GM18520 (cell line): ENCODE measurements at regions not wholly inside any gene's neighbourhood (a gene's known extent, or its start where the extent isn't known, plus 50 kb on each side); places are given as distances from the start of the nearest gene placed in this dataset.

Source experiments
- ATAC-seq: cut with Tn5 transposase; IDR thresholded peaks from one replicate; pipeline ENCODE4 v1.9.1; 2021; ENCODE audit not compliant: unreplicated experiment

DNA sequence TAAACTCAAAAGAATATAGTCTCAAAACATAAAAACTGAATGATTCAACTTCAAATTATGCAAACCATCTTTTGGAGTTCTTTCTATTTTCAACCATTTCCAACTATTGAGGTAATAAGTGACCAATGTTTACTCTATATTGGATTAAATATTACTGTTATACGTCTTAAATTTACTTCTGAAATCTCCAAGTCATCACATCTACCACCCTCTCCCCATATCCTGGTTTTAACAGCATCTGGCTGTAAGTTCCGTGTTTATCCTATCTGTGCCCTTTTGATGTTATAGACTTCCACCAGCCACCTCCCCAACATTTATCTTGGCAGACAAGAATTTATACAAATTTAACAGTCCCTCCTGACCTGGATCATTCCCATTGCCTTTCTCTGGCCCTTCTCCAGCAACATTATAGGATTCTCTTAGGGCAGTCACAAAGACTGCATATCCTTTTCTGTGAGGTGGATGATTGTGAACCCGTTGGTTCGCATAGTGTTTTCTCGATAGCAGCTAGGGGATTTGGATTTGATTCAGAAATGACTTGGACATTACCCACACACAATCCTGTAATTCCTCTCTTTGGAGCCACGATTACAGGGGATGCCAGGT is 313.4 kb upstream of the FMN2 start:
- no peak for ATAC-seq

DNA sequence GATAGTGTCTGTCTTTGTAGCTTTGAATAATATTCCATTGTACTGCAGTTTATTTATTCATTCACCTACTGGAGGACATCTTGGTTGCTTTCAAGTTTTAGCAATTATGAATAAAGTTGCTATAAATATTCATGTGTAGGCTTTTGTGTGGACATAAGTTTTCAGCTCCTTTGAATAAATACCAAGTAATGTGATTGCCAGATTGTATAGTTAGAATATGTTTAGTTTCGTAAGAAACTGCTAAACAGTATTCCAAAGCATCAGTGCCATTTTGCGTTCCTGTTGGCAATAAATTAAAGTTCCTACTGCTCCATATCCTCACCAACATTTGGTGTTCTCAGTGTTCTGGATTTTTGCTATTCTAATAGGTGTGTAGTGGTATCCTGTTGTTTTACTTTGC is 311.7 kb upstream of the FMN2 start:
- no peak for ATAC-seq

GRCh38 chr1:239784896-239785295 is 306.8 kb upstream of the FMN2 start:
- ATAC-seq: no peak

DNA sequence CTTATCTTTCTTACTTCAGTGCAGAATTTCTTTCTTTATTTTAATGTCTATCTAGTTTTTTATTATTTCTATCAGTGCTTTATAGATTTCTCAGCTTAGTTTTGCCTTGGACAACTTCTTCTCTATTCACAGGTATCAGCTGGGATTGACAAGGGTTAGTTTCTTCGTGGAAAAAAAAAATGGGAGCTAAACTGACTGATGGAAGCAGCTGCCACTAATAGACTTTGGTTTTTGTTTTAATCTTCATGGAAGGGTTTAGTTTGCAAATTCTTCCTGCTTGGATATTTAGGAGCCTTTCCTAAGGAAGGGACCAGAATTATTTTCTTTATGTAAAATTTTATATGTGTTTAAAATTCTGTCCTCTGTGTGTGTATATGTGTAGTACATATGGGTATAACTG is 306.1 kb upstream of the FMN2 start:
- ATAC-seq: no peak

GRCh38 chr1:239786464-239786863 is 305.2 kb upstream of the FMN2 start:
- ATAC-seq: no peak

DNA sequence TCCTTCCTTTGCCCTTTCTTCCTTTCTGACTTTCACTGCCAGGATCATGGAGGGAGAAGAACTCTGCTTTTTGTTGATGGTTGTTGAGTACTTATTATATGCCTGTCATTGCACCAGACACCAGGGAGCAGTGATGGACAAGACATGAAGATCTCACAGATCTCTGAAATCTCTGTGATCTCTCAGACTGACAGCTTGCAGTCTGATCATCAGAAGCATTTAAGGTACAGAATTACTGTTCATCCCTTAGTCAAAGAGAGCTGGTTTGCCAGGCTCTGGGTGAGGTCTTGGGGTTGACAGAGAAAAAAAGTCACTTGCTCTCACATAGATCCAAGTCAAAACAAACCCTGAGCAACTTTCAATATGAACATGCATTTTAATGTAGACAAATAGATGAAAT is 299.5 kb upstream of the FMN2 start:
- ATAC-seq: no peak

DNA sequence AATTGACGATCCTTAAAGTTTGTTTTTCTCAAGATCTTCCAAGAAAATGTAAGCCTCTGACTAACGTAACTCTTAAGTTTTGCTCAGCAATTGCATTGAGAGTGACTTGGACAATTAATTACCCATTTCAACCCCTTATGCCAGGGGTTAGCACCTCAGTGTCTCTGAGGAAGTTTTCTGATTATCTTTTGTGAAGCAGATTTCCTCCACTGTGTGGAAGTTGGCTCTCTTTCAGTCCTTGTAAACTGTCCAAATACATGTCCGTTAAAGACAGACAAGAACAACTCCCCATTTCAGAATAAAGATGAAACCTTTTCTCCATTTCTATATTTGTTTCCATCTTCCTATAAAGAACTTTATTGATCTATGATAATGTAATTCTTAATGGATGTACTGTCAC is 296.4 kb upstream of the FMN2 start:
- no peak for ATAC-seq

DNA sequence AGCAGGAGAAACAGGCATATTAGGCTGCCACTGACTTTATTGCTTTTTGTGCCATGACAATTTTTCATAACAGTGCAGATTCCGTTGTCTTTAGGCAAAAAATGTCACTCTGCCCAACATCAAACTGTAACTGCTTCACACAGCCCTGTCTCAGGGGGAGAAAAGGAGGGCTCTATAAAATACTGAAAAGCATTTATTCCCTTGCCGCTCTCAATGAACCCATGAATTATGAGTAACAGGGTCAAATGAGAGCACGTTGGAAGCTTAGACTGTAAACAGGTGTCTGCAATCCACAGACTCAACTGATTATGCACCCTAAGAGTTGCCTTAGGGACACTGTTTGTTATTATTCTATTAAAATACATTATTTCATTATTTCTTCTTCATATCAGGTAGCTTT is 292.1 kb upstream of the FMN2 start:
- ATAC-seq: no peak

GRCh38 chr1:239800861-239801260 is 290.8 kb upstream of the FMN2 start:
- no peak for ATAC-seq

GRCh38 chr1:239802275-239802674 is 289.4 kb upstream of the FMN2 start:
- no peak for ATAC-seq

- ATAC-seq: no peak
Observed at GRCh38 chr1:239803781-239804180, 287.9 kb upstream of the FMN2 start.

DNA sequence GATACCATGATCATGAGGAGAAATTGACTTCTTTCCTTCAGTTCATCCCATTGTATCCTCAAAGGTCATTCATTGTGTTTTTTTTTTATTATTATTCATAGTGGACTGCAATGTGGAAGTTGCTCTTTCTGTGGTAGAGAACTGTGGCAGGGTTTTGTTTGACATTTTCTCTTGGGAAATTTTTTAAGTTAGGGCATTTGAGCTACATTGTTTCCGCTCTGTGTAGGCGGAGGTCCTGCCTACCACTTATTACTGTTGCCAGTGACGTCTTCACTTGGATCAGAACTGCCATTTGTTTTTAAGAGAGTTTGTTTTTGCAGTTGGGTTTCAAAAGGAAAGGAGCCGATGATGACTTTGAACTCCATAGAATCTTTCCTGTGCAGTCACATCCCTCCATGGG is 287.4 kb upstream of the FMN2 start:
- no peak for ATAC-seq

DNA sequence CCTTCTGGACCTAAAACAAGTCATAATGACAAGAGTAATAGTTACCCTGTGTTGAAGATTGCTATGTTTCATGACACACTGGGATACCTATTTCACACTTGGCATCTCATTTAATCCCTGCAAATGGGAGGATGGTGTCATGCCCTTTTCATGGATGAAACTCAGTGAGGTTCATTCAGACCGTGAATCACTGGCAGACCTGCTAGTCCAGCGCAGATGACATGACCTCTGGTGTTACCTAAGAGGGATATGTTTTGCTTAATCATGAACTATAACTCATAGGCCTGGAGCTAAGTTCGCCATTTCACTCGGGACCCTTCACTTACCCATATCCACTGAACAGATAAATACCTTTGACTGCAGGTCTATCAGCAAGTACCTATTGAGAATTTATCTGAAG is 286.6 kb upstream of the FMN2 start:
- no peak for ATAC-seq

- ATAC-seq: no peak
Observed at GRCh38 chr1:239805851-239806772, 285.6 kb upstream of the FMN2 start.

GRCh38 chr1:239806897-239807296 is 284.8 kb upstream of the FMN2 start:
- ATAC-seq: no peak

GRCh38 chr1:239807361-239807760 is 284.3 kb upstream of the FMN2 start:
- no peak for ATAC-seq

DNA sequence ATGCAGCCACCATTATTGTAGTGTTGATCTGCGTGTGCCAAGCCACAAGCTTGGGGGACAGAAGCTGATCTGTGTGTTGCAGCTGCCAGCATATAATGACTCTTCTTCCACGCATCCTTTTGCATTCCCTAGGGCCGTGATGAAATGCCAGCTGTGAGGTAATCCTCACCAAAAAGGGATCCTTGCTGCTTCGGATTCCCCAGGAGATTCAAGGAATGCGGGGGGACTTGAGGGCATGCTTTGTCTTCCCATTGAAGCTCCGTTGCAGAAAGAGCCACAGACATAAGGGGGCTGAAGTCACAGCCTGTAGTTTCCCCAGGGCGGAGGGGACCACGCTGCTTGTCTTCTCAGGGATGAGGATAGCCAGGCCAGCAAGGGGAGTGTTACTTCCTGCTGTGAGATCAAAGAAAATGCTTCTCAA is 281.6 kb upstream of the FMN2 start:
- no peak for ATAC-seq

DNA sequence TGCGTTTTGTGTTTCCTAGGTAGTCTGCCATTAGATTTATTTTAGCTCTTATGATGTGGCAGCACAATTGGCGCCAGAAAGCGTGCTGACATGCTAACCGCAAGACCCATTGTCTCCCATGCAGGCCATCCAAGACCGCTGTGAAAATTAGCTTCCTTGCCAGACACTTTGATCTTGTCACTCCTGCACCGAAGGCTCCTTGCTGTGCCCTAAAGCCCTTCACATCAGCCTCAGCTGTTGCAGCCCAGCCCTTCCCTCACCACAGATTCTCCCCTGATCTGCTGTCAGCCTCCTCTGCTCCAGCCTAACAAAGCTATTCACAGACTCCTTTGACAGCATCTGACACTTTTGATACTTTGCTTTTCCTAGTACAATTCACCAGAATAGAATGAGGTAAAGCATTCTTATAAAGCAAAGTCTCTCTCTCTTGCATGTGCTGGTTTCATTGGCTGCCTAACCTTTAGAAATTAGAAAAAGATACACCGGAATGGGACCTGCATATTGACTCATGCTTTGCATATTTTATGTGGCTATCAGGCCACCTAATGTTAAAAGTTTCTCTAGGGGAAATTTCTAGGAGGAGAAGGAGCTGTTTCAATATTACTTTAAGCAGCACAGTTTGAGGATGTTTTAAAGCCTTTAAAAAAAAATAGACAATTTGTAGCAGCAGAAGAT is 280.3 kb upstream of the FMN2 start:
- no peak for ATAC-seq

GRCh38 chr1:239812580-239812979 is 279.1 kb upstream of the FMN2 start:
- no peak for ATAC-seq

DNA sequence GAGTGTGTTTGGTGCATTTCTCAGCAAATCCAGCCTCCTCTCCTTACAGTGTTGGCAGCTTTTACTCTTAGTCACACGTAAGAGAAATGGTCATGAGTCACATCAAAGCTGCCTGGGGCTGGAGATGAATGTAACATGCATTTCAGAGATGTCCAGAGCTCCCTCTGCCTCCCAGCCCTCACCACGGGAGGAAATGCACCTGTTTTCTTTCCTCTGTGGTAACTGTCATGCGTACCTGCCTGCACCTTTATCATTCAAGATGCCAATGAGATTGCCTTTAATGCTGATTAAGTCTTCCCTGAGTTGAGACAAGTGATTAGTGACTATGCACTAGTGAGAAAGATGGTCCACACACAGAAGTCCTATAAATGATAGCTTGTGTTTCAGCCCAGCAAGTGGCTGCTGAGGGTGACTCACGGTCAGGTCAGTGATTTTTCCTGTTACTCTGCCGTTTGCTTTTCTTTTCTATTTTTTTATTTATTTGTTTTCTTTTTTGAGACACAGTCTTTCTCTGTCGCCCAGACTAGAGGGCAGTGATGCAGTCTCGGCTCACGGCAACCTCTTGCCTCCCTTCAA is 277.3 kb upstream of the FMN2 start:
- ATAC-seq: no peak

DNA sequence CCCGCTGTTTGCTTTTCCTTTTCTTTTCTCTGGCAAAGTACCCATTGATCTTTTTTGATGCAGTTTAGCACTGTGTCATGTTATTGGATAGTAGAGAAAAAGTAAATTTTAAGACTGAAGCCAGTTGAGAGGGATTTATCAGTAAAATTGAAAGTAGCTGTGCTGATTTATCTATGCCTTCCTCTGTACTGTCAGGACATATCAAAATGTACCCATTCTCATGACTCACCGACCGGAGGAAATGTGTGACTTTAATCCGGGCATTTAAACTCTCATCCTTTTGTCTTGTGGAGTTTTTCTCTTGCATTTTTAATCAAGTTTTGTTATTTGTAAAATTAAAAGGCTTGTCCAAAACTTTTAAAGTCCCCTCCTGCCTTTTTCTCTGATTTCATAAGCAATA is 276.6 kb upstream of the FMN2 start:
- ATAC-seq: no peak
